ENCODE measurements at regions not wholly inside any gene's neighbourhood (a gene's known extent, or its start where the extent isn't known, plus 50 kb on each side); places are given as distances from the start of the nearest gene placed in this dataset.
"Not testable (repeated sequence)": the region's sequence is repeated elsewhere in the genome, so short reads cannot be mapped to it uniquely, and the experiment has no call there.

- not testable (repeated sequence) for TF ChIP-seq CTCF, POLR2A (IDR thresholded peaks at IDR 0.05)
These were observed 4486.4 kb upstream of the TPTE start for GRCh38 chr21:6034820-6035473.
